ENCODE measurements at regions not wholly inside any gene's neighbourhood (a gene's known extent, or its start where the extent isn't known, plus 50 kb on each side); places are given as distances from the start of the nearest gene placed in this dataset.

- H3K9me3 ChIP-seq (ENCODE audit: control insufficient read depth, low read length), result no peaks in the 10 kb centered on the region
- no peaks in the 10 kb centered on the region for H3K79me2 ChIP-seq
- TF ChIP-seq CTCF (IDR thresholded peaks at IDR 0.05), result no peak
- peaks cover 3% of the 10 kb centered on the region for H3K27me3 ChIP-seq (ENCODE audit: control insufficient read depth, insufficient read depth, low read length)
- no peak overlapping the region for H3K27ac ChIP-seq
- no peak overlapping the region for H2AFZ ChIP-seq
- H3K4me1 ChIP-seq, result no peaks in the 10 kb centered on the region
- no peaks in the 10 kb centered on the region for H3K36me3 ChIP-seq (ENCODE audit: control insufficient read depth, insufficient read depth, low read length)
- no peak overlapping the region for H3K4me3 ChIP-seq (ENCODE audit: low read depth, low read length)
- no peak overlapping the region for H3K4me2 ChIP-seq (ENCODE audit: low read length)
- H3K9ac ChIP-seq, result no peak overlapping the region
Observed at GRCh38 chr1:11394592-11395245, 84.2 kb upstream of the DISP3 start.

- no peak overlapping the region for H3K9ac ChIP-seq
- no peak for TF ChIP-seq CTCF (IDR thresholded peaks at IDR 0.05)
- no peaks in the 10 kb centered on the region for H3K36me3 ChIP-seq (ENCODE audit: control insufficient read depth, insufficient read depth, low read length)
- H3K27ac ChIP-seq, result no peak overlapping the region
- no peak overlapping the region for H3K4me2 ChIP-seq (ENCODE audit: low read length)
- H3K79me2 ChIP-seq, result no peaks in the 10 kb centered on the region
- H3K27me3 ChIP-seq (ENCODE audit: control insufficient read depth, insufficient read depth, low read length), result peaks cover 3% of the 10 kb centered on the region
- H3K9me3 ChIP-seq (ENCODE audit: control insufficient read depth, low read length), result no peaks in the 10 kb centered on the region
- H2AFZ ChIP-seq, result no peak overlapping the region
- no peaks in the 10 kb centered on the region for H3K4me1 ChIP-seq
- no peak overlapping the region for H3K4me3 ChIP-seq (ENCODE audit: low read depth, low read length)
Observed at GRCh38 chr1:11395616-11396015, 83.3 kb upstream of the DISP3 start.

GRCh38 chr1:11397151-11397901 lies 81.6 kb upstream of the DISP3 start:
- no peak overlapping the region for H3K4me3 ChIP-seq (ENCODE audit: low read depth, low read length)
- no peak overlapping the region for H3K9ac ChIP-seq
- no peak overlapping the region for H2AFZ ChIP-seq
- H3K79me2 ChIP-seq, result no peaks in the 10 kb centered on the region
- H3K27me3 ChIP-seq (ENCODE audit: control insufficient read depth, insufficient read depth, low read length), result peaks cover 3% of the 10 kb centered on the region
- no peak overlapping the region for H3K4me2 ChIP-seq (ENCODE audit: low read length)
- no peak for TF ChIP-seq CTCF (IDR thresholded peaks at IDR 0.05)
- H3K4me1 ChIP-seq, result no peaks in the 10 kb centered on the region
- H3K36me3 ChIP-seq (ENCODE audit: control insufficient read depth, insufficient read depth, low read length), result no peaks in the 10 kb centered on the region
- H3K9me3 ChIP-seq (ENCODE audit: control insufficient read depth, low read length), result no peaks in the 10 kb centered on the region
- H3K27ac ChIP-seq, result no peak overlapping the region

GRCh38 chr1:11399250-11399649 lies 79.7 kb upstream of the DISP3 start:
- no peak overlapping the region for H2AFZ ChIP-seq
- no peak overlapping the region for H3K27ac ChIP-seq
- H3K4me1 ChIP-seq, result no peaks in the 10 kb centered on the region
- H3K79me2 ChIP-seq, result no peaks in the 10 kb centered on the region
- peaks cover 3% of the 10 kb centered on the region for H3K27me3 ChIP-seq (ENCODE audit: control insufficient read depth, insufficient read depth, low read length)
- TF ChIP-seq CTCF (IDR thresholded peaks at IDR 0.05), result no peak
- no peak overlapping the region for H3K9ac ChIP-seq
- no peak overlapping the region for H3K4me2 ChIP-seq (ENCODE audit: low read length)
- H3K36me3 ChIP-seq (ENCODE audit: control insufficient read depth, insufficient read depth, low read length), result no peaks in the 10 kb centered on the region
- H3K4me3 ChIP-seq (ENCODE audit: low read depth, low read length), result no peak overlapping the region
- no peaks in the 10 kb centered on the region for H3K9me3 ChIP-seq (ENCODE audit: control insufficient read depth, low read length)

All from parathyroid adenoma (tissue), 2 donors.